A549 (cell line): ENCODE measurements at regions not wholly inside any gene's neighbourhood (a gene's known extent, or its start where the extent isn't known, plus 50 kb on each side); places are given as distances from the start of the nearest gene placed in this dataset.

ENCODE experiments used
- ATAC-seq, 2 experiments: fragments of 200-7000 bp in 1 of 2; fragments of >200 bp in 1 of 2; cut with Nextera tagmentation in 1 of 2; cut with Tn5 transposase in 1 of 2; 3 replicates each; pipeline versions ENCODE4 v1.8.0 to v1.9.1; 2018 to 2020; ENCODE audit warnings: mild to moderate bottlenecking in 1 of 2, moderate library complexity in 1 of 2
- CTCF ChIA-PET: fragments of 300-600 bp; sonication (Branson Sonifier 250); formaldehyde crosslinking; extraction: SDS; loops from one replicate; lab custom pipeline; 2021; ENCODE audit warnings: antibody characterized with exemption, inconsistent platforms; lab: Yijun Ruan, JAX
- POLR2A ChIA-PET: fragments of 350-600 bp; formaldehyde crosslinking; extraction: SDS; loops from one replicate; lab custom pipeline; 2021; ENCODE audit warnings: antibody characterized with exemption, inconsistent platforms; lab: Yijun Ruan, JAX
- DNase-seq, 2 experiments: peaks; one replicate each; pipeline versions ENCODE4 v3.0.0 to v3.0.0-alpha.2; 2011 to 2016; ENCODE audit warnings: low read depth in 1 of 2, low spot score in 1 of 2
- FAIRE-seq: peaks from 2 replicates; lab custom pipeline; 2011; peaks lifted over from hg19 to GRCh38; lab: Jason Lieb, UNC
- H3K27ac ChIP-seq, 2 experiments: fragments of >200 bp; sonication (Bioruptor Twin); formaldehyde crosslinking; 3 replicates each; pipeline ENCODE4 v1.5.1; 2016 to 2017
- H3K4me1 ChIP-seq: fragments of >200 bp; sonication (Bioruptor Twin); formaldehyde crosslinking; 3 replicates; pipeline ENCODE4 v1.6.1; 2016
- H3K4me2 ChIP-seq: fragments of >200 bp; sonication (Bioruptor Twin); formaldehyde crosslinking; 3 replicates; pipeline ENCODE4 v1.6.1; 2016
- H3K4me3 ChIP-seq: fragments of >200 bp; sonication (Bioruptor Twin); formaldehyde crosslinking; 3 replicates; pipeline ENCODE4 v1.5.1; 2016
- H3K9me3 ChIP-seq: fragments of >200 bp; sonication (Bioruptor Twin); formaldehyde crosslinking; 3 replicates; pipeline ENCODE4 v1.6.1; 2016
- CBX8 ChIP-seq: fragments of 200-600 bp; sonication (generic); IDR thresholded peaks from 2 replicates; pipeline ENCODE4 v1.6.1; 2016
- CHD4 ChIP-seq: fragments of 200-600 bp; sonication (generic); IDR thresholded peaks from 2 replicates; pipeline ENCODE4 v1.6.1; 2016; ENCODE audit warnings: antibody characterized with exemption, mild to moderate bottlenecking, borderline replicate concordance
- FOSL2 ChIP-seq, 2 experiments: fragments of 450-650 bp in 1 of 2; fragments of >200 bp in 1 of 2; sonication (Bioruptor Twin) in 1 of 2; formaldehyde crosslinking; IDR thresholded peaks; 2 replicates each; pipeline versions ENCODE4 v1.5.0 to v1.6.1; 2016 to 2020; ENCODE audit warnings: mild to moderate bottlenecking in 1 of 2, moderate library complexity in 1 of 2
- HDAC2 ChIP-seq: fragments of 200-600 bp; sonication (generic); IDR thresholded peaks from 2 replicates; pipeline ENCODE4 v1.6.1; 2016
- HEYL ChIP-seq: fragments of 250-450 bp; sonication (Bioruptor Pico); IDR thresholded peaks from 2 replicates; pipeline ENCODE4 v1.8.0; 2021; ENCODE audit warnings: mild to moderate bottlenecking, moderate library complexity
- HMGXB4 ChIP-seq: fragments of 250-450 bp; sonication (Bioruptor Pico); IDR thresholded peaks from 2 replicates; pipeline ENCODE4 v1.5.0; 2021; ENCODE audit warnings: mild to moderate bottlenecking, moderate library complexity, borderline replicate concordance
- HOXB13 ChIP-seq: fragments of 250-450 bp; sonication (Bioruptor Pico); IDR thresholded peaks from 2 replicates; pipeline ENCODE4 v1.5.0; 2020; ENCODE audit warnings: low read depth, mild to moderate bottlenecking, moderate library complexity
- MAFK ChIP-seq: fragments of 450-650 bp; IDR thresholded peaks from 2 replicates; pipeline ENCODE4 v1.6.1; 2014; ENCODE audit not compliant: partially characterized antibody
- MYC ChIP-seq: IDR thresholded peaks from 2 replicates; pipeline ENCODE4 v1.6.1; 2012; ENCODE audit warnings: mild to moderate bottlenecking, inconsistent platforms, low read length, improper control_type of control experiment, borderline replicate concordance
- POLR2AphosphoS2 ChIP-seq: conservative IDR thresholded peaks from 2 replicates; pipeline ENCODE4 v1.6.1; 2012; ENCODE audit warnings: low read length, improper control_type of control experiment, inconsistent platforms
- RAD21 ChIP-seq, 2 experiments: fragments of >200 bp in 1 of 2; sonication (Bioruptor Twin) in 1 of 2; formaldehyde crosslinking in 1 of 2; IDR thresholded peaks in 1 of 2; conservative IDR thresholded peaks in 1 of 2; 2 replicates in 1 of 2; 3 replicates in 1 of 2; pipeline ENCODE4 v1.6.1; 2012 to 2018; ENCODE audit warnings: inconsistent platforms in 1 of 2
- SMC3 ChIP-seq: fragments of >200 bp; sonication (Bioruptor Twin); formaldehyde crosslinking; IDR thresholded peaks from 3 replicates; pipeline ENCODE4 v1.6.1; 2018; ENCODE audit warnings: inconsistent platforms
- SREBF2 ChIP-seq: fragments of 450-650 bp; IDR thresholded peaks from 2 replicates; pipeline ENCODE4 v1.6.1; 2014; ENCODE audit warnings: mild to moderate bottlenecking, moderate library complexity
- ZNF302 ChIP-seq: fragments of 250-450 bp; sonication (Bioruptor Pico); IDR thresholded peaks from 2 replicates; pipeline ENCODE4 v1.9.0; 2021; ENCODE audit warnings: inconsistent platforms, mild to moderate bottlenecking, moderate library complexity
- ZSCAN20 ChIP-seq: fragments of 250-450 bp; sonication (Bioruptor Pico); IDR thresholded peaks from 2 replicates; pipeline ENCODE4 v1.8.0; 2022; ENCODE audit warnings: mild to moderate bottlenecking, moderate library complexity
- WGBS: methylation state at CpG from one replicate; pipeline ENCODE4 v1.1.6; 2017; ENCODE audit errors: missing lambda C conversion rate; 5-methylcytosine and 5-hydroxymethylcytosine counted together
- TF ChIP-seq, protein P1 (sequence below): fragments of 250-450 bp; sonication (Bioruptor Pico); IDR thresholded peaks from 2 replicates; pipeline ENCODE4 v1.5.0; 2020; ENCODE audit warnings: low read depth, mild to moderate bottlenecking, moderate library complexity
- TF ChIP-seq, protein P2 (sequence below): fragments of >200 bp; sonication (Bioruptor Twin); formaldehyde crosslinking; IDR thresholded peaks from 3 replicates; pipeline ENCODE4 v1.5.1; 2016

GRCh38 chr3:54240-54639 lies 142.3 kb upstream of the CHL1 start:
- ATAC-seq (peak; percentile 51 to 54; a peak in 3 of 6 replicates), FAIRE-seq (no peak), DNase-seq (peak in 1 of 2 experiments; percentile 7)
- no peak overlapping the region for H3K4me3 ChIP-seq
- WGBS, result 2% methylated on average over 5 of the region's 5 CpGs
- POLR2A ChIA-PET, result no interaction called here
- H3K4me1 ChIP-seq, result no peaks in the 10 kb centered on the region
- CTCF ChIA-PET, result no interaction called here
- TF ChIP-seq SMC3 (no peak), HDAC2 (no peak), ZNF302 (CRISPR knock-in tag) (no peak), MAFK (no peak), SREBF2 (no peak), ZSCAN20 (CRISPR knock-in tag) (no peak)
- TF ChIP-seq, protein P1, sequence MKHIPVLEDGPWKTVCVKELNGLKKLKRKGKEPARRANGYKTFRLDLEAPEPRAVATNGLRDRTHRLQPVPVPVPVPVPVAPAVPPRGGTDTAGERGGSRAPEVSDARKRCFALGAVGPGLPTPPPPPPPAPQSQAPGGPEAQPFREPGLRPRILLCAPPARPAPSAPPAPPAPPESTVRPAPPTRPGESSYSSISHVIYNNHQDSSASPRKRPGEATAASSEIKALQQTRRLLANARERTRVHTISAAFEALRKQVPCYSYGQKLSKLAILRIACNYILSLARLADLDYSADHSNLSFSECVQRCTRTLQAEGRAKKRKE (CRISPR knock-in tag), result no peak
- TF ChIP-seq, protein P2, sequence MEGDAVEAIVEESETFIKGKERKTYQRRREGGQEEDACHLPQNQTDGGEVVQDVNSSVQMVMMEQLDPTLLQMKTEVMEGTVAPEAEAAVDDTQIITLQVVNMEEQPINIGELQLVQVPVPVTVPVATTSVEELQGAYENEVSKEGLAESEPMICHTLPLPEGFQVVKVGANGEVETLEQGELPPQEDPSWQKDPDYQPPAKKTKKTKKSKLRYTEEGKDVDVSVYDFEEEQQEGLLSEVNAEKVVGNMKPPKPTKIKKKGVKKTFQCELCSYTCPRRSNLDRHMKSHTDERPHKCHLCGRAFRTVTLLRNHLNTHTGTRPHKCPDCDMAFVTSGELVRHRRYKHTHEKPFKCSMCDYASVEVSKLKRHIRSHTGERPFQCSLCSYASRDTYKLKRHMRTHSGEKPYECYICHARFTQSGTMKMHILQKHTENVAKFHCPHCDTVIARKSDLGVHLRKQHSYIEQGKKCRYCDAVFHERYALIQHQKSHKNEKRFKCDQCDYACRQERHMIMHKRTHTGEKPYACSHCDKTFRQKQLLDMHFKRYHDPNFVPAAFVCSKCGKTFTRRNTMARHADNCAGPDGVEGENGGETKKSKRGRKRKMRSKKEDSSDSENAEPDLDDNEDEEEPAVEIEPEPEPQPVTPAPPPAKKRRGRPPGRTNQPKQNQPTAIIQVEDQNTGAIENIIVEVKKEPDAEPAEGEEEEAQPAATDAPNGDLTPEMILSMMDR, result no peak
- no peak overlapping the region for H3K27ac ChIP-seq
- no peak overlapping the region for H3K4me2 ChIP-seq
- H3K9me3 ChIP-seq, result no peaks in the 10 kb centered on the region

GRCh38 chr3:56672-57071 lies 139.9 kb upstream of the CHL1 start:
- Histone ChIP-seq H3K4me3 (no peak overlapping the region), H3K27ac (no peak overlapping the region), H3K9me3 (no peaks in the 10 kb centered on the region), H3K4me1 (no peaks in the 10 kb centered on the region), H3K4me2 (no peak overlapping the region)
- ChIA-PET CTCF (no interaction called here), POLR2A (no interaction called here)
- TF ChIP-seq FOSL2 (IDR thresholded peaks at IDR 0.05), result no peak
- TF ChIP-seq FOSL2 (CRISPR knock-in tag; IDR thresholded peaks at IDR 0.05), result no peak
- TF ChIP-seq, protein P1 (CRISPR knock-in tag), result no peak
- DNase-seq, result no peak
- no peak for FAIRE-seq
- WGBS, result 11% methylated on average over 4 of the region's 4 CpGs
- ATAC-seq, result no peak

DNA sequence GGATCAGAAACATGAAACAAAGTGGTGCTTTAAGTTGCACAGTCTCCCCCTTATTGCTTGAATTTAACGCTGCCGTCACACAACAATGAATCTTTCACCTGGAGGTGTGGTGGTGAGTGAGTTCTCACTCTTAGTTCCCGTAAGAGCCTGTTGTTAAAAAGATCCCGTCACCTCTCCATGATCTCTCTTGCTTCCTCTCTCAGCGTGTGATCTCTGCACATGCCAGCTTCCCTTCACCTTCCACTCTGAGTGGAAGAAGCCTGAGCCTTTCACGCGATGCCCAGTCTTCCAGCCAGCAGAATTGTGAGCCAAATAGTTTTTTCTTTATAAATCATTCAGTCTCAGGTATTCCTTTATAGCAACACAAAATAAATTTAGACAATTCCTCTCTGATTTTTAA lies 136.7 kb upstream of the CHL1 start:
- WGBS, result 19% methylated on average over 7 of the region's 7 CpGs

More for the DNA sequence above, 136.7 kb upstream of the CHL1 start:
- Histone ChIP-seq H3K4me2 (no peak overlapping the region), H3K4me3 (no peak overlapping the region), H3K27ac (no peak overlapping the region), H3K9me3 (no peaks in the 10 kb centered on the region), H3K4me1 (no peaks in the 10 kb centered on the region)
- FAIRE-seq (no peak), DNase-seq (no peak), ATAC-seq (no peak)
- TF ChIP-seq ZSCAN20 (CRISPR knock-in tag) (no peak), HOXB13 (CRISPR knock-in tag) (no peak), MYC (no peak), CBX8 (no peak), HMGXB4 (CRISPR knock-in tag) (no peak), HEYL (CRISPR knock-in tag) (no peak), CHD4 (no peak), POLR2AphosphoS2 (no peak), RAD21 (conservative IDR thresholded peaks at IDR 0.05 in 1 of 2, IDR thresholded peaks at IDR 0.05 in 1 of 2) (no peak)
- POLR2A ChIA-PET, result no interaction called here
- CTCF ChIA-PET, result no interaction called here
